NT2/D1 (cell line): ENCODE measurements at regions not wholly inside any gene's neighbourhood (a gene's known extent, or its start where the extent isn't known, plus 50 kb on each side); places are given as distances from the start of the nearest gene placed in this dataset.
"Not testable (repeated sequence)": the region's sequence is repeated elsewhere in the genome, so short reads cannot be mapped to it uniquely, and the experiment has no call there.

Experiments
- DNase-seq: peaks from one replicate; pipeline ENCODE4 v3.0.0-alpha.2; 2011; ENCODE audit warnings: low read depth, low spot score
- H3K27me3 ChIP-seq: 2 replicates; pipeline ENCODE4 v1.6.0; 2011; ENCODE audit warnings: mild to moderate bottlenecking; ENCODE audit not compliant: insufficient read length, insufficient read depth
- H3K36me3 ChIP-seq: 2 replicates; pipeline ENCODE4 v1.6.1; 2011; ENCODE audit warnings: mild to moderate bottlenecking, low read length, mixed read lengths; ENCODE audit not compliant: insufficient read depth, insufficient read length
- H3K4me1 ChIP-seq: 2 replicates; pipeline ENCODE4 v1.5.1; 2011; ENCODE audit not compliant: insufficient read depth, insufficient read length
- H3K4me3 ChIP-seq: 2 replicates; pipeline ENCODE4 v1.5.1; 2011; ENCODE audit warnings: low read depth; ENCODE audit not compliant: insufficient read length
- H3K9ac ChIP-seq: 2 replicates; pipeline ENCODE4 v1.6.0; 2011; ENCODE audit warnings: low read depth; ENCODE audit not compliant: insufficient read length
- H3K9me3 ChIP-seq: 2 replicates; pipeline ENCODE4 v1.5.1; 2011; ENCODE audit warnings: mild to moderate bottlenecking, low read length; ENCODE audit not compliant: insufficient read depth
- SUZ12 ChIP-seq: IDR thresholded peaks from 2 replicates; pipeline ENCODE4 v1.6.1; 2011; ENCODE audit not compliant: insufficient read length, insufficient read depth; ENCODE audit errors: extremely low read depth
- YY1 ChIP-seq: IDR thresholded peaks from 2 replicates; pipeline ENCODE4 v1.6.1; 2011; ENCODE audit not compliant: insufficient read length, insufficient read depth
- ZNF274 ChIP-seq: IDR thresholded peaks from 2 replicates; pipeline ENCODE4 v1.6.1; 2011; ENCODE audit warnings: mild to moderate bottlenecking, low read depth, low read length

GRCh38 chr6:84330325-84330724 lies 102.9 kb upstream of the CEP162 start:
- no peak for TF ChIP-seq SUZ12
- no peak for DNase-seq
- Histone ChIP-seq H3K9ac (no peak overlapping the region), H3K27me3 (no peaks in the 10 kb centered on the region), H3K4me1 (no peaks in the 10 kb centered on the region), H3K4me3 (no peak overlapping the region), H3K36me3 (no peaks in the 10 kb centered on the region), H3K9me3 (no peaks in the 10 kb centered on the region)

DNA sequence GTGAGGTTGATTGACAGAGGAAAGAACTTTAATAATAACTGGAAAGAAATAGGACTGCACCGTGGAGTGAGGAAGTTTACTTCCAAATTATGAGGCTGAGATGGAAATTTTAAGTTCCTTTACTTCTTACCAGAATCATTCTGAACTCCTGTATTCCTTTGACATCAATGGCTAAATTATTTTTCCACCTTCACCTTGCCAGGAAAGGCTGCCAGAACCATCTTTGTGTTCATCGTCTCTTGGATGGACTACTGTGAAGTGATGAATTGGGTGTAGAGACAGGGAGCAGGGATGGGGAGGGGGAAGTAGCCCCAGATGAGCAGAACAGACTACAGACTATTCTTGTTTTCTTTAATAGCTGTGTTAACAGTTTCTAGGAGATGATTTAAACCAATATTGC lies 102.1 kb upstream of the CEP162 start:
- no peak for TF ChIP-seq SUZ12
- no peak for TF ChIP-seq ZNF274
- TF ChIP-seq YY1 = no peak

DNA sequence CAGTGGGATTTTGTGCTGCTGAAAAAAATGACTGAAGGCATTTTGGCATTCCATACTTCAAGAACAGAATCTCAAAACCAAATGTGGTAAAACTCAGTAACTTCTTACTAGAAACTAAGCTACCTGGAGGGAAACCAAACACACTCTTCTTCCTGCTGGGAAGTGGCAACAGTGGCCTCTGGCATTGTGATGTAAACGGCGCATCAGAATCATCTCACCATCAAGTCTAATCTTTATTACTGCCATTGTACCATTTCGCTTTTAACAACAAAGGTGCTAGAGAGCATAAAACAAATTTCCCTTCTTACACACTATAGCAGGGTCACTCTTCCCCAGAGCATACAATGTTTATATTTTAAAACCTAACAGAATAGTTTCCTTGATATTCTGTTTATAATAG lies 101.6 kb upstream of the CEP162 start:
- TF ChIP-seq SUZ12 (no peak), ZNF274 (no peak), YY1 (no peak)
- Histone ChIP-seq H3K9ac (no peak overlapping the region), H3K27me3 (no peaks in the 10 kb centered on the region), H3K9me3 (no peaks in the 10 kb centered on the region), H3K4me1 (no peaks in the 10 kb centered on the region), H3K36me3 (no peaks in the 10 kb centered on the region), H3K4me3 (no peak overlapping the region)
- no peak for DNase-seq

More for the DNA sequence above, 102.1 kb upstream of the CEP162 start:
- Histone ChIP-seq H3K9ac (no peak overlapping the region), H3K4me3 (no peak overlapping the region), H3K36me3 (no peaks in the 10 kb centered on the region), H3K4me1 (no peaks in the 10 kb centered on the region), H3K27me3 (no peaks in the 10 kb centered on the region), H3K9me3 (no peaks in the 10 kb centered on the region)
- DNase-seq = no peak

DNA sequence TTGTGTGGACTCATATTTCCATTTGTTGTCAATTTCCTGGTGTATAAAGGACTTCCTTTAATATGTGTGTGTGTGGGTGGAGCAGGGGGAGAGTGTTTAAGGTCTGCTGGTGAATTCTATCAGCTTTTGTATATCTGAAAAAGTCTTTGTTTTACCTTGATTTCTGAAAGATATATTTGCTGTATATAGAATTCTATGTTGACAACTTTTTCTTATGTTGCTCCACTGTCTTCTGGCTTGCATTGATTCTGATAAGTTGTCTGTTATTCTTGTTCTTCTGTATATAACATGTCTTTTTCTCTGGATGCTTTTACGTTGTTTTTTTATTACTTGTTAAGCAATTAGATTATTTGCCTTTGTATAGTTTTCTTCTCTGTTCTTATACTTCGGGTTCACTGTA lies 90.0 kb upstream of the CEP162 start:
- TF ChIP-seq YY1 (no peak), ZNF274 (no peak), SUZ12 (no peak)
- Histone ChIP-seq H3K9me3 (no peaks in the 10 kb centered on the region), H3K27me3 (no peaks in the 10 kb centered on the region), H3K4me1 (no peaks in the 10 kb centered on the region), H3K9ac (no peak overlapping the region), H3K36me3 (no peaks in the 10 kb centered on the region), H3K4me3 (no peak overlapping the region)
- no peak for DNase-seq

DNA sequence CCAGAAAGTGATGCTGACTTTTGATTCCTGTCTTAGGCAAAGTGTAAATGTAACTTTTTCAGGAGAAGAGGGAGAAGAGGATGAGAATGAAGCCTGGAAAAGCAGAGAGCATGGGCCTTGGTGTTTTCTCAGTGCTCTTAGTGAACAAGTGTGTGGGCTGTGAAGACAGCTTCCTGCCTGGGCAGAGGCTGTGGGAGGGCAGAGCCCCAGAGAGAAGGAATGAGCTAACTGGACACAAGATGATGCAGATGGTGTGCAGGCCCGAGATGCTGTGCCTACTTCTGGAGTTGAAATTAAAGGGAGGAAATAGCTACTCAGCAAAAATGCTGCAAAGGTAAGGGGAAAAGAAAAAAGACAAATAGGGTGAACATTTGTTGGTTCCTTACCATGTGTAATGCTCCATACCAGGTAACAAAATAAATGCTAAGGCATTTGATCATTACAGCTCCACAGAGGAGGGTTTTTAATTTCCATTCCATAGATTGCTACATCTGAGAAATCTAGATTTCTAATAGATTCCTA lies 87.0 kb upstream of the CEP162 start:
- no peaks in the 10 kb centered on the region for H3K4me1 ChIP-seq
- DNase-seq = no peak
- no peak overlapping the region for H3K9ac ChIP-seq
- TF ChIP-seq ZNF274 (no peak), YY1 (no peak), SUZ12 (no peak)
- no peak overlapping the region for H3K4me3 ChIP-seq
- H3K9me3 ChIP-seq = no peaks in the 10 kb centered on the region
- no peaks in the 10 kb centered on the region for H3K27me3 ChIP-seq
- H3K36me3 ChIP-seq = no peaks in the 10 kb centered on the region

DNA sequence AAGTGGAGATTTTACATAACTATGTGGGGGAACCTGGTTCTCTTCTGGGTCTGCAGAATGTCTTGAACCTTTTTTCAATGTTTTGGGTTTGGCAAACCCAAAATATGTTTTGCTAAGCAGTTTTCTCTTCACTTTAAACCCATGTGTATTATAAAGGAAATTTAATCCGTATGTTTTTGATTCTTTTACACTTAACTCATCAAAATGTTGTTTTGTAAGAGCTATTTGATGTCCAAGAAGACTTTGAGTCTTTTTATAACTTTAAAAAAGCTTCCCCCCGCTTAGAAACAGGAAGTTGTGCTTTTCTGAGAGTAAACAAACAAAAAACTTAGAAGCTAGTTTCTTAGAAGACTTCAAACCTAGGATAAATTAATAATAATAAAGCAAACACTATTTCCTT lies 81.9 kb upstream of the CEP162 start:
- DNase-seq = no peak
- Histone ChIP-seq H3K4me3 (no peak overlapping the region), H3K9me3 (no peaks in the 10 kb centered on the region), H3K36me3 (no peaks in the 10 kb centered on the region), H3K9ac (no peak overlapping the region), H3K4me1 (no peaks in the 10 kb centered on the region), H3K27me3 (no peaks in the 10 kb centered on the region)
- TF ChIP-seq ZNF274 (no peak), SUZ12 (no peak), YY1 (no peak)

GRCh38 chr6:84304881-84305280 lies 77.4 kb upstream of the CEP162 start:
- TF ChIP-seq ZNF274 (no peak), YY1 (no peak), SUZ12 (no peak)
- no peak overlapping the region for H3K9ac ChIP-seq
- no peak overlapping the region for H3K4me3 ChIP-seq
- H3K9me3 ChIP-seq = no peaks in the 10 kb centered on the region
- H3K4me1 ChIP-seq = no peaks in the 10 kb centered on the region
- H3K27me3 ChIP-seq = no peaks in the 10 kb centered on the region
- H3K36me3 ChIP-seq = no peaks in the 10 kb centered on the region
- DNase-seq = no peak

GRCh38 chr6:84291033-84291432 lies 63.6 kb upstream of the CEP162 start:
- H3K4me3 ChIP-seq, H3K9me3 ChIP-seq, H3K4me1 ChIP-seq, H3K27me3 ChIP-seq, H3K36me3 ChIP-seq, DNase-seq, H3K9ac ChIP-seq: not testable (repeated sequence)
